ENCODE measurements at regions not wholly inside any gene's neighbourhood (a gene's known extent, or its start where the extent isn't known, plus 50 kb on each side); places are given as distances from the start of the nearest gene placed in this dataset.
"Not testable (repeated sequence)": the region's sequence is repeated elsewhere in the genome, so short reads cannot be mapped to it uniquely, and the experiment has no call there.

GRCh38 chr21:25531538-25532250 lies 75.6 kb downstream of the MRPL39 start:
- H3K4me1 ChIP-seq (ENCODE audit: low read depth, poor library complexity, severe bottlenecking); H2AFZ ChIP-seq (ENCODE audit: low read depth); H3K79me2 ChIP-seq (ENCODE audit: insufficient read depth, low read depth); H3K9ac ChIP-seq; H3K4me3 ChIP-seq (IDR thresholded peaks at IDR 0.05; ENCODE audit: insufficient read depth, low read depth, low read length); H3K27ac ChIP-seq; H3K4me2 ChIP-seq; H3K36me3 ChIP-seq (ENCODE audit: insufficient read depth); H3K27me3 ChIP-seq (ENCODE audit: insufficient read depth, low read depth); H4K20me1 ChIP-seq (ENCODE audit: insufficient read depth): not testable (repeated sequence)

DNA sequence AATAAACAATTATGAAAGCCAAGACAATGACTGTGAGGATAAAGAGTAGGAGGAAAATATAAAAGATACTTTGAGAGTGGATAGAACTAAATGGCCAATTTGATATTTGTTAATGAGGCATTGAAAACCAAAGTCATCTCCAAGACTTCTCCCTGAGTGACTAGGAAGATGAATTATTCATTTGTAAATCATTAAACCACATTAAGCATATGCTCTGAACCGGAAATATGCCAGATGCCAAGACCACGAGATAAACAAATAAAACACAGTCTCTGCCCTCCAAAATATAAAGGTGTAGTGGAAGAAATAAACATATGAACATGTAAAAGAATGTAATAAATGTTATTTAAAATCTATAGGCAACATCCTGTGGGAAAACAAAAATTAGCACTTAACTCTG lies 78.8 kb downstream of the MRPL39 start:
- H3K79me2 ChIP-seq (ENCODE audit: insufficient read depth, low read depth), result no peaks in the 10 kb centered on the region
- no peaks in the 10 kb centered on the region for H3K36me3 ChIP-seq (ENCODE audit: insufficient read depth)
- no peak overlapping the region for H3K27ac ChIP-seq
- TF ChIP-seq, protein P1, sequence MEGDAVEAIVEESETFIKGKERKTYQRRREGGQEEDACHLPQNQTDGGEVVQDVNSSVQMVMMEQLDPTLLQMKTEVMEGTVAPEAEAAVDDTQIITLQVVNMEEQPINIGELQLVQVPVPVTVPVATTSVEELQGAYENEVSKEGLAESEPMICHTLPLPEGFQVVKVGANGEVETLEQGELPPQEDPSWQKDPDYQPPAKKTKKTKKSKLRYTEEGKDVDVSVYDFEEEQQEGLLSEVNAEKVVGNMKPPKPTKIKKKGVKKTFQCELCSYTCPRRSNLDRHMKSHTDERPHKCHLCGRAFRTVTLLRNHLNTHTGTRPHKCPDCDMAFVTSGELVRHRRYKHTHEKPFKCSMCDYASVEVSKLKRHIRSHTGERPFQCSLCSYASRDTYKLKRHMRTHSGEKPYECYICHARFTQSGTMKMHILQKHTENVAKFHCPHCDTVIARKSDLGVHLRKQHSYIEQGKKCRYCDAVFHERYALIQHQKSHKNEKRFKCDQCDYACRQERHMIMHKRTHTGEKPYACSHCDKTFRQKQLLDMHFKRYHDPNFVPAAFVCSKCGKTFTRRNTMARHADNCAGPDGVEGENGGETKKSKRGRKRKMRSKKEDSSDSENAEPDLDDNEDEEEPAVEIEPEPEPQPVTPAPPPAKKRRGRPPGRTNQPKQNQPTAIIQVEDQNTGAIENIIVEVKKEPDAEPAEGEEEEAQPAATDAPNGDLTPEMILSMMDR (conservative IDR thresholded peaks at IDR 0.05; ENCODE audit: low read depth, low read length), result no peak
- H2AFZ ChIP-seq (ENCODE audit: low read depth), result no peak overlapping the region
- no peak overlapping the region for H3K9ac ChIP-seq
- H3K27me3 ChIP-seq (ENCODE audit: insufficient read depth, low read depth), result no peaks in the 10 kb centered on the region
- no peaks in the 10 kb centered on the region for H4K20me1 ChIP-seq (ENCODE audit: insufficient read depth)
- H3K4me3 ChIP-seq (IDR thresholded peaks at IDR 0.05; ENCODE audit: insufficient read depth, low read depth, low read length), result no peak overlapping the region
- H3K4me2 ChIP-seq, result no peak overlapping the region
- H3K4me1 ChIP-seq (ENCODE audit: low read depth, poor library complexity, severe bottlenecking), result no peaks in the 10 kb centered on the region

- no peaks in the 10 kb centered on the region for H3K36me3 ChIP-seq (ENCODE audit: insufficient read depth)
- TF ChIP-seq, protein P1 (conservative IDR thresholded peaks at IDR 0.05; ENCODE audit: low read depth, low read length), result no peak
- H3K27ac ChIP-seq, result no peak overlapping the region
- H3K27me3 ChIP-seq (ENCODE audit: insufficient read depth, low read depth), result no peaks in the 10 kb centered on the region
- H3K9ac ChIP-seq, result no peak overlapping the region
- H4K20me1 ChIP-seq (ENCODE audit: insufficient read depth), result no peaks in the 10 kb centered on the region
- H3K4me3 ChIP-seq (IDR thresholded peaks at IDR 0.05; ENCODE audit: insufficient read depth, low read depth, low read length), result no peak overlapping the region
- no peak overlapping the region for H2AFZ ChIP-seq (ENCODE audit: low read depth)
- H3K4me2 ChIP-seq, result no peak overlapping the region
- no peaks in the 10 kb centered on the region for H3K79me2 ChIP-seq (ENCODE audit: insufficient read depth, low read depth)
- no peaks in the 10 kb centered on the region for H3K4me1 ChIP-seq (ENCODE audit: low read depth, poor library complexity, severe bottlenecking)
Measured at GRCh38 chr21:25518491-25518911, 88.8 kb downstream of the MRPL39 start.

- no peak overlapping the region for H3K9ac ChIP-seq
- no peaks in the 10 kb centered on the region for H3K27me3 ChIP-seq (ENCODE audit: insufficient read depth, low read depth)
- H3K27ac ChIP-seq, result no peak overlapping the region
- H3K4me2 ChIP-seq, result no peak overlapping the region
- no peaks in the 10 kb centered on the region for H4K20me1 ChIP-seq (ENCODE audit: insufficient read depth)
- H3K36me3 ChIP-seq (ENCODE audit: insufficient read depth), result no peaks in the 10 kb centered on the region
- no peaks in the 10 kb centered on the region for H3K79me2 ChIP-seq (ENCODE audit: insufficient read depth, low read depth)
- no peak overlapping the region for H3K4me3 ChIP-seq (IDR thresholded peaks at IDR 0.05; ENCODE audit: insufficient read depth, low read depth, low read length)
- H3K4me1 ChIP-seq (ENCODE audit: low read depth, poor library complexity, severe bottlenecking), result no peaks in the 10 kb centered on the region
- H2AFZ ChIP-seq (ENCODE audit: low read depth), result no peak overlapping the region
- TF ChIP-seq, protein P1 (conservative IDR thresholded peaks at IDR 0.05; ENCODE audit: low read depth, low read length), result no peak
Measured at GRCh38 chr21:25515484-25516405, 91.5 kb downstream of the MRPL39 start.
